ENCODE measurements at regions not wholly inside any gene's neighbourhood (a gene's known extent, or its start where the extent isn't known, plus 50 kb on each side); places are given as distances from the start of the nearest gene placed in this dataset.
"Not testable (repeated sequence)": the region's sequence is repeated elsewhere in the genome, so short reads cannot be mapped to it uniquely, and the experiment has no call there.

GRCh38 chr7:73918926-73919693, 58.2 kb downstream of the TMEM270 start:
- H3K27me3 ChIP-seq (replicated peaks) = no peaks in the 10 kb centered on the region
- H3K36me3 ChIP-seq = no peaks in the 10 kb centered on the region
- no peak overlapping the region for H3K27ac ChIP-seq
- no peaks in the 10 kb centered on the region for H3K4me1 ChIP-seq (replicated peaks)
- H3K9me3 ChIP-seq (replicated peaks) = no peaks in the 10 kb centered on the region
- DNase-seq (ENCODE audit: low read depth in 1 of 2, low spot score in 2 of 2) = no peak
- no peak overlapping the region for H3K4me3 ChIP-seq

DNA sequence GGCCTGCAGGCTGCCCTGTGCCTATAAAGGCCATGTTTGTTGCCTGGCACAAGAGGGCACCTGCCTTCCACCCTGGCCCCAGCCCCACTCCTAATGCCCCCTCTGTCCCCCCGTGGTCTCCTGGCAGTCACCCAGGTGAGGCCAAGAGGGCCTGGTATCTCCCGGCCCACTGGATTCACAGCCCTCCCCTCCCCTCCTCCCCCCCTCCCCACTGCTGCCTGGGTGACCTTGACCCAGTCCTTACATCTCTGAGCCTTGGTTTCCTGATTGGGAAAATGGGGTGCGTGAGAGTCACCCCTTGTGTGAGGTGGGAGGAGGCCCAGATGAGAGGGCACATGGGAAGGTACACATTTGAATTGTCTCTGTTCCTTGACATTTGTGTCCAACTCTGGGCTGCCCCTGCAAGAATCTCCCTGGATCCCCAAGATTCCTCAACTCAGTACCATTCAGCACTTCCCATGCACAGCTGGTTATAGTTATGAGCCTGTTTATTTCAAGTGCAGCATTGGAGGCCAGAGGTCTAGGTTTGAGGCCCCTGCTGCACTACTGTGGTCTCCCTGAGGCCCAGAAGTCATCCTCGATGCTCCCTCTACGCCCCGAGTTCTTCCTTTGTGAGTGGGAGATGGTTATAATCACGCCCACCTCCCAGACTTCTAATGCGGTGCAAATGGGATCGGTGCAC, 58.9 kb downstream of the TMEM270 start:
- no peak overlapping the region for H3K27ac ChIP-seq
- no peaks in the 10 kb centered on the region for H3K4me1 ChIP-seq (replicated peaks)
- no peak for DNase-seq (ENCODE audit: low read depth in 1 of 2, low spot score in 2 of 2)
- H3K27me3 ChIP-seq (replicated peaks) = no peaks in the 10 kb centered on the region
- no peaks in the 10 kb centered on the region for H3K9me3 ChIP-seq (replicated peaks)
- no peaks in the 10 kb centered on the region for H3K36me3 ChIP-seq
- H3K4me3 ChIP-seq = no peak overlapping the region

- Histone ChIP-seq H3K27me3 (replicated peaks) (no peaks in the 10 kb centered on the region), H3K9me3 (replicated peaks) (no peaks in the 10 kb centered on the region), H3K4me1 (replicated peaks) (no peaks in the 10 kb centered on the region), H3K27ac (no peak overlapping the region), H3K4me3 (no peak overlapping the region), H3K36me3 (no peaks in the 10 kb centered on the region)
- no peak for DNase-seq (ENCODE audit: low read depth in 1 of 2, low spot score in 2 of 2)
Observed at GRCh38 chr7:73920406-73921134, 59.6 kb downstream of the TMEM270 start.

DNA sequence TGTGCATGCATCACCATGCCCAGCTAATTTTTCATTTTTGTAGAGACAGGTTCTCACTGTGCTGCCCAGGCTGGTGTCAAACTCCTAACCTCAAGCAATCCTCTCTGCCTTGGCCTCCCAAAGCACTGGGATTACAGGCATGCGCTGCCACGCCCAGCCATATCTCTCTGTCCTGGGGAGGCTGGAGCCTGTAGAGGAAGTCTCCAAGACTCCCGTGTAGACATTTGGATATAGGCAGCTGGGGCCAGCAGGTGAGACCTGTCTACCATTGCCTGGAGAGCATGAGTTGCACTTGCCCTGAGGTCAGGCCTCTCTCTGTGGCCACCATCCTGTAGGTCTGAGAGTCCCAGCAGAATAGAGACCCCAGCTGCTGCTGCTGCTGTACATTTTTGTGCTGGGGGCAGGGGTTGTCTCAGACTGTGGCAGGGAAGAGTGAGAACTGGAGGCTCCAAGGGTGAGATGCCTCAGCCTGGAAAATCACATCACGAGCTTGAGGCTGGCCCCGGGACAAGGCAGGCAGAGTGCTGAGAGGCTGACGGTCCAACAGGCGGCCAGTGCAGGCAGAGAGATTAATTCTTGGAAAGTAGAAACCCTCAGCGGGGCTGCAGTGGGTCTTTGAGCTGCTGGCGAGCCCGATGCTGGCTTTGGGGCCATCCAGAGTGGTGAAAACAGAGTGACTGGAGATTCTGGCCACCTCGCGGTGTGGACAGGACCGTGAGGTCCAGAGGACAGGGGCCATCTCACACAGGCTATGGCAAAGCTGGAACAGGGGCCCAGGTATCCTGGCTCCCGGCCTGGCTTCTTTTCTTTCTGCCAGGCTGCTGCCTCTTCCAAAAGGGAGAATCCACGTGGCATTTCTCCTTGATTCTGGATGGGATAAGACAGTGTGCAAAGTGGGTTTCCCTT, 60.9 kb downstream of the TMEM270 start:
- H3K9me3 ChIP-seq (replicated peaks) = no peaks in the 10 kb centered on the region
- H3K4me1 ChIP-seq (replicated peaks) = no peaks in the 10 kb centered on the region
- no peaks in the 10 kb centered on the region for H3K27me3 ChIP-seq (replicated peaks)
- H3K4me3 ChIP-seq = no peak overlapping the region
- no peak for DNase-seq (ENCODE audit: low read depth in 1 of 2, low spot score in 2 of 2)
- no peaks in the 10 kb centered on the region for H3K36me3 ChIP-seq
- H3K27ac ChIP-seq = no peak overlapping the region

- not testable (repeated sequence) for DNase-seq (ENCODE audit: low read depth in 1 of 2, low spot score in 2 of 2); H3K36me3 ChIP-seq; H3K27me3 ChIP-seq (replicated peaks); H3K27ac ChIP-seq; H3K4me3 ChIP-seq; H3K4me1 ChIP-seq (replicated peaks); H3K9me3 ChIP-seq (replicated peaks)
Observed at GRCh38 chr7:73928644-73929043, 67.7 kb downstream of the TMEM270 start.

DNA sequence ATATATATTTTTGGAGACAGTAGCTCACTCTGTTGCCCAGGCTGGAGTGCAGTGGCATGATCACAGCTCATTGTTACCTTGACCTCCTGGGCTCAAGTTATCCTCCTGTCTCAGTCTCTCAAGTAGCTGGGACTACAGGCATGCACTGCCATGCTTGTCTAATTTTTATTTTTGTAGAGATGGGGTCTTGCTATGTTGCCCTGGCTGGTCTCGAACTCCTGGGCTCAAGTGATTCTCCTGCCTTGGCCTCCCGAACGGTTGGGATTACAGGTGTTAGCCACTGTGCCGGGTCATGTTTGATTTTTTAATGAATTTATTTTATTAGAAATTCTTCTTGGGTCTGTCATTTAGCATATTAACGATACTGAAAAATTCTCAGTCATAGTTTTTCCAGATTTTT, 70.5 kb downstream of the TMEM270 start:
- no peaks in the 10 kb centered on the region for H3K9me3 ChIP-seq (replicated peaks)

GRCh38 chr7:73932364-73932763, 71.4 kb downstream of the TMEM270 start:
- no peaks in the 10 kb centered on the region for H3K9me3 ChIP-seq (replicated peaks)
- no peaks in the 10 kb centered on the region for H3K36me3 ChIP-seq
- H3K27me3 ChIP-seq (replicated peaks) = no peaks in the 10 kb centered on the region
- H3K4me3 ChIP-seq = no peak overlapping the region
- DNase-seq (ENCODE audit: low read depth in 1 of 2, low spot score in 2 of 2) = no peak
- H3K27ac ChIP-seq = no peak overlapping the region
- no peaks in the 10 kb centered on the region for H3K4me1 ChIP-seq (replicated peaks)

More for the DNA sequence above, 70.5 kb downstream of the TMEM270 start:
- Histone ChIP-seq H3K27me3 (replicated peaks) (no peaks in the 10 kb centered on the region), H3K4me1 (replicated peaks) (no peaks in the 10 kb centered on the region), H3K4me3 (no peak overlapping the region), H3K36me3 (no peaks in the 10 kb centered on the region), H3K27ac (no peak overlapping the region)
- no peak for DNase-seq (ENCODE audit: low read depth in 1 of 2, low spot score in 2 of 2)

GRCh38 chr7:73933091-73933490, 72.1 kb downstream of the TMEM270 start:
- DNase-seq (ENCODE audit: low read depth in 1 of 2, low spot score in 2 of 2) = no peak
- H3K27ac ChIP-seq = no peak overlapping the region
- H3K4me1 ChIP-seq (replicated peaks) = no peaks in the 10 kb centered on the region
- no peaks in the 10 kb centered on the region for H3K9me3 ChIP-seq (replicated peaks)
- H3K4me3 ChIP-seq = no peak overlapping the region
- no peaks in the 10 kb centered on the region for H3K36me3 ChIP-seq
- H3K27me3 ChIP-seq (replicated peaks) = no peaks in the 10 kb centered on the region

- no peak overlapping the region for H3K27ac ChIP-seq
- peaks cover 4% of the 10 kb centered on the region for H3K4me1 ChIP-seq (replicated peaks)
- no peak for DNase-seq (ENCODE audit: low read depth in 1 of 2, low spot score in 2 of 2)
- no peak overlapping the region for H3K4me3 ChIP-seq
- H3K27me3 ChIP-seq (replicated peaks) = no peaks in the 10 kb centered on the region
- no peaks in the 10 kb centered on the region for H3K36me3 ChIP-seq
- no peaks in the 10 kb centered on the region for H3K9me3 ChIP-seq (replicated peaks)
Observed at GRCh38 chr7:73936967-73937366, 76.0 kb downstream of the TMEM270 start.

- not testable (repeated sequence) for H3K27ac ChIP-seq
Observed at GRCh38 chr7:73937650-73938049, 76.7 kb downstream of the TMEM270 start.

DNA sequence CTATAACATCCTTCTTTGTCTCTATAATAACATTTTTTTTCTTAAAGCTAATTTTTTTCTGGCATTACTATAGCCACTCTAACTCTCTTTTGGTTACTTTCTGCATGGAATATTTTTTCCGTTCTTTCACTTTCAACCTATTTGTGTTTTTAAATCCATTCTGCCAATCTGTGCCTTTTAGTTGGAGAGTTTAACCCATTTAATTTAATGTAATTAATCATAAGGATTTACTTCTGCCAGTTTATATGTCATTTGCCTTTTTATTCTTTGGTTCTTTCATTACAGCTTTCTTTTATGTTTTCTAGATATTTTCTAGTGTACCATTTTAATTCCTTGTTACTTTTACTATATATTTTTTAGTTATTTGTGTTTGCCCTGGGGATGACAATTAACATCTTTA, 78.6 kb downstream of the TMEM270 start:
- H3K36me3 ChIP-seq = no peaks in the 10 kb centered on the region
- peaks cover 10% of the 10 kb centered on the region for H3K4me1 ChIP-seq (replicated peaks)
- no peaks in the 10 kb centered on the region for H3K9me3 ChIP-seq (replicated peaks)
- no peak overlapping the region for H3K4me3 ChIP-seq
- H3K27ac ChIP-seq = no peak overlapping the region
- DNase-seq (ENCODE audit: low read depth in 1 of 2, low spot score in 2 of 2) = no peak
- H3K27me3 ChIP-seq (replicated peaks) = no peaks in the 10 kb centered on the region

More at GRCh38 chr7:73937650-73938049, 76.7 kb downstream of the TMEM270 start:
- H3K4me1 ChIP-seq (replicated peaks) = peaks cover 10% of the 10 kb centered on the region
- H3K4me3 ChIP-seq; H3K9me3 ChIP-seq (replicated peaks); H3K27me3 ChIP-seq (replicated peaks); H3K36me3 ChIP-seq; DNase-seq (ENCODE audit: low read depth in 1 of 2, low spot score in 2 of 2): not testable (repeated sequence)

DNA sequence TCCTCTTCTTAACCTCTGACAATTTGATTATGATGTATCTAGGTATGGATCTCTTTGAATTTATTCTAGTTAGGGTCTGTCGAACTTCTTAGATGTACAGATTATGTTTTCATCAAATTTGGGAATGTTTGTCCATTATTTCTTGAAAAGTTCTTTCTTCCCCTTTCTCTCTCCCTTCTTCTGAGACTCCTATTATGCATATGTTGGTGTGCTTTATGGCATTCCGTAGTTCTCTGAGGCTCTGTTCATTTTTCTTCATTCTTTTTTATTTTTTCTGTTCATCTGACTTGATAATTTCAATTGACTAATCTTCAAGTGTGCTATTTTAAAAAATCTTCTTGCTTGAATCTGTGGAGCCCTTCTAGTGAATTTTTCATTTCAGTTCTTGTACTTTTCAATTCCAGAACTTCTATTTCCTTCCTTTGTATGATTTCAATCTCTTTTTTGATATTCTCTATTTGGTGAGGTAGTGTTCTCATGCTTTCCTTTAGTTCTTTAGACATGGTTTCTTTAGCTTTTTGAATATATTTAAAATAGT, 79.8 kb downstream of the TMEM270 start:
- no peaks in the 10 kb centered on the region for H3K36me3 ChIP-seq
- no peaks in the 10 kb centered on the region for H3K9me3 ChIP-seq (replicated peaks)
- H3K27ac ChIP-seq = no peak overlapping the region
- H3K4me1 ChIP-seq (replicated peaks) = peaks cover 10% of the 10 kb centered on the region
- no peaks in the 10 kb centered on the region for H3K27me3 ChIP-seq (replicated peaks)
- DNase-seq (ENCODE audit: low read depth in 1 of 2, low spot score in 2 of 2) = no peak
- no peak overlapping the region for H3K4me3 ChIP-seq

DNA sequence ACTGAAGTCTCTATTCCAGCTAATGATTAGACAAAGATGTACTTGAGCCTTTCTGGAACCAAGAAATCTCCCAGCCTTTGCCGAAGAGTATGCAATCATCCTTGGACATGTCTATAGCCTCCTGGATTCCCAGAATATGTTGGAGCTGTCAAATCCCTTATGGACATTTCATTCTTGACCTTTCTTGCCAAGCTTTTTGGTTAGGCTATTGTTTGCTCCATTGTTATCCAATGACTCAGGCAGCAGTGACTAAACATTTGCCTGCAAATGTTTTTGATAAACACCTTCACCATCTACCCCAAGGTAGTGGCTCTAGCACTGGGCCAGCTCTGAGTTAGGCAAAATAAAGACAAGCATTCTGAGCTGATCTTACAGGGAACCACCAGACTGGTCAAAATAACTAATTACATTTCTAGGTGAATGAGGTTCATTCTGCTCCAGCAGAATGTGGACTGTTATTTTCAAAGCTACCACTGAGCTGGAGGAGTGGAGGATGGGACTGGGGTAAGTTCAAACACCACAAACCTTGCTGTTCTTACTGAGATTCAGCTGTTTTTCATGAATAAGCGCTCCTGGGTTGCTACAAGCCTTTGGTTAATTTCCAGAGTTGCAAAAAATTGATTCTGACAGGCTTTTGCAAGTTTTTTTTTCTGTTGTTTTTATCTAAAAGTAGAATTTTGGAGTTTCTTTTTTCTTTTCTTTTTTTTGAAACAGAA, 81.0 kb downstream of the TMEM270 start:
- peaks cover 10% of the 10 kb centered on the region for H3K4me1 ChIP-seq (replicated peaks)
- H3K4me3 ChIP-seq = no peak overlapping the region
- peak in 1 of 2 experiments; percentile 52 for DNase-seq (ENCODE audit: low read depth in 1 of 2, low spot score in 2 of 2)
- H3K36me3 ChIP-seq = no peaks in the 10 kb centered on the region
- H3K27ac ChIP-seq = no peak overlapping the region
- no peaks in the 10 kb centered on the region for H3K9me3 ChIP-seq (replicated peaks)
- no peaks in the 10 kb centered on the region for H3K27me3 ChIP-seq (replicated peaks)
